ENCODE measurements at regions not wholly inside any gene's neighbourhood (a gene's known extent, or its start where the extent isn't known, plus 50 kb on each side); places are given as distances from the start of the nearest gene placed in this dataset.
A peak's percentile ranks its signal among the peaks of the same experiment; 100 is the strongest.

DNA sequence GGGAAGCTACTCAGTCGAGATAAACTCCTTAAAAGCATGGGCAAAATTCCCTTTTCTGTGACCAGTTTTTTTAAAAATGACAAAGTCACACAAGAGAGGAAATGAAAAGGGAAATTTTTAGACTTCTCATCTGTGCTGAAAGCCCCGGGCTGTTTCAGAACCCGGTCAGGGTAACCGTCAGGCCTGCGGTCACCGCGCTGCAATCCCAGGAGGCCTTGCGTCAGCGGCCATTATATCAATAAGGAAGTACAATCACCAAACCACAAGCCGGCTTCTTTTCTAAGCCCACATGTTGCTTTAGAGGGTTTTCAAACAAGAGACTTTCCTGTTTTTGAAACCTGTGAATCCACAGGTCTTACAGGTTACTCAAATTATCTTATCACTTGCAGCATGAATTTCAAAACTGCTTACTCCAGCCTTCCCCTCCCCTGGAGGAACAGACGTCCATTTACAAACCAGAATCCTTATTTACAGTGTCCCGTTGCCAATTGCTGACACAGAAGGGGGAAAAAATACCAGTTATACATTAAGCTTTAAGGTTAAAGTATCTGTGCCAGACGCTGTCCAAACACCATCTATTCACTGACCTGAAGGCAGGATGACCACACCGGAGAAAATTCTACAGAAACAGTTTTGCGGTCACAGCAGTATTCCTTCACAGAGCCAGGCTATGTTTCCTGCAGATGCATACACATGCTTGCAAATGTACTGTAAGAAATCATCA, 165.3 kb downstream of the TOMM20 start (continued):
- TF ChIP-seq SRF (CRISPR knock-in tag; IDR thresholded peaks at IDR 0.05) (no peak), ZNF165 (CRISPR knock-in tag; IDR thresholded peaks at IDR 0.05; ENCODE audit: borderline replicate concordance) (peak; percentile 74; the same call in 1 of the 2 replicates), CHD4 (IDR thresholded peaks at IDR 0.05; ENCODE audit: insufficient read depth, insufficient replicate concordance, low read depth, low read length, poor library complexity, severe bottlenecking) (no peak), NFRKB (IDR thresholded peaks at IDR 0.05; ENCODE audit: low read depth) (peak; percentile 85), ZNF551 (CRISPR knock-in tag; IDR thresholded peaks at IDR 0.05) (no peak), ZNF583 (CRISPR knock-in tag; IDR thresholded peaks at IDR 0.05) (peak; percentile 96), ZNF77 (CRISPR knock-in tag; IDR thresholded peaks at IDR 0.05) (no peak), MCM7 (IDR thresholded peaks at IDR 0.05) (no peak), TCF7 (IDR thresholded peaks at IDR 0.05; ENCODE audit: borderline replicate concordance) (no peak), ZFX (CRISPR knock-in tag; IDR thresholded peaks at IDR 0.05) (peak; percentile 81), ZNF445 (CRISPR knock-in tag; IDR thresholded peaks at IDR 0.05; ENCODE audit: low read depth) (peak; percentile 39), MTA1 (IDR thresholded peaks at IDR 0.05; ENCODE audit: borderline replicate concordance) (peak; percentile 12; the same call in 1 of the 2 replicates), ZKSCAN1 (IDR thresholded peaks at IDR 0.05; ENCODE audit: low read depth, low read length) (no peak), SMARCC2 (IDR thresholded peaks at IDR 0.05; ENCODE audit: low read depth) (no peak), FUS (optimal IDR thresholded peaks at IDR 0.05; ENCODE audit: low read depth, low read length) (no peak), GTF2E2 (tag; IDR thresholded peaks at IDR 0.05) (peak; percentile 92), TOE1 (IDR thresholded peaks at IDR 0.05; ENCODE audit: borderline replicate concordance) (no peak; the same call in 1 of the 2 replicates), TOE1 (CRISPR knock-in tag; IDR thresholded peaks at IDR 0.05; ENCODE audit: borderline replicate concordance, low read depth) (no peak), ERF (CRISPR knock-in tag; IDR thresholded peaks at IDR 0.05) (peak; percentile 87), NR2F6 (CRISPR knock-in tag; IDR thresholded peaks at IDR 0.05) (no peak)
- TF ChIP-seq, protein P1, sequence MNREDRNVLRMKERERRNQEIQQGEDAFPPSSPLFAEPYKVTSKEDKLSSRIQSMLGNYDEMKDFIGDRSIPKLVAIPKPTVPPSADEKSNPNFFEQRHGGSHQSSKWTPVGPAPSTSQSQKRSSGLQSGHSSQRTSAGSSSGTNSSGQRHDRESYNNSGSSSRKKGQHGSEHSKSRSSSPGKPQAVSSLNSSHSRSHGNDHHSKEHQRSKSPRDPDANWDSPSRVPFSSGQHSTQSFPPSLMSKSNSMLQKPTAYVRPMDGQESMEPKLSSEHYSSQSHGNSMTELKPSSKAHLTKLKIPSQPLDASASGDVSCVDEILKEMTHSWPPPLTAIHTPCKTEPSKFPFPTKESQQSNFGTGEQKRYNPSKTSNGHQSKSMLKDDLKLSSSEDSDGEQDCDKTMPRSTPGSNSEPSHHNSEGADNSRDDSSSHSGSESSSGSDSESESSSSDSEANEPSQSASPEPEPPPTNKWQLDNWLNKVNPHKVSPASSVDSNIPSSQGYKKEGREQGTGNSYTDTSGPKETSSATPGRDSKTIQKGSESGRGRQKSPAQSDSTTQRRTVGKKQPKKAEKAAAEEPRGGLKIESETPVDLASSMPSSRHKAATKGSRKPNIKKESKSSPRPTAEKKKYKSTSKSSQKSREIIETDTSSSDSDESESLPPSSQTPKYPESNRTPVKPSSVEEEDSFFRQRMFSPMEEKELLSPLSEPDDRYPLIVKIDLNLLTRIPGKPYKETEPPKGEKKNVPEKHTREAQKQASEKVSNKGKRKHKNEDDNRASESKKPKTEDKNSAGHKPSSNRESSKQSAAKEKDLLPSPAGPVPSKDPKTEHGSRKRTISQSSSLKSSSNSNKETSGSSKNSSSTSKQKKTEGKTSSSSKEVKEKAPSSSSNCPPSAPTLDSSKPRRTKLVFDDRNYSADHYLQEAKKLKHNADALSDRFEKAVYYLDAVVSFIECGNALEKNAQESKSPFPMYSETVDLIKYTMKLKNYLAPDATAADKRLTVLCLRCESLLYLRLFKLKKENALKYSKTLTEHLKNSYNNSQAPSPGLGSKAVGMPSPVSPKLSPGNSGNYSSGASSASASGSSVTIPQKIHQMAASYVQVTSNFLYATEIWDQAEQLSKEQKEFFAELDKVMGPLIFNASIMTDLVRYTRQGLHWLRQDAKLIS (CRISPR knock-in tag; IDR thresholded peaks at IDR 0.05), result no peak; the same call in 1 of the 2 replicates
- TF ChIP-seq, protein P2, sequence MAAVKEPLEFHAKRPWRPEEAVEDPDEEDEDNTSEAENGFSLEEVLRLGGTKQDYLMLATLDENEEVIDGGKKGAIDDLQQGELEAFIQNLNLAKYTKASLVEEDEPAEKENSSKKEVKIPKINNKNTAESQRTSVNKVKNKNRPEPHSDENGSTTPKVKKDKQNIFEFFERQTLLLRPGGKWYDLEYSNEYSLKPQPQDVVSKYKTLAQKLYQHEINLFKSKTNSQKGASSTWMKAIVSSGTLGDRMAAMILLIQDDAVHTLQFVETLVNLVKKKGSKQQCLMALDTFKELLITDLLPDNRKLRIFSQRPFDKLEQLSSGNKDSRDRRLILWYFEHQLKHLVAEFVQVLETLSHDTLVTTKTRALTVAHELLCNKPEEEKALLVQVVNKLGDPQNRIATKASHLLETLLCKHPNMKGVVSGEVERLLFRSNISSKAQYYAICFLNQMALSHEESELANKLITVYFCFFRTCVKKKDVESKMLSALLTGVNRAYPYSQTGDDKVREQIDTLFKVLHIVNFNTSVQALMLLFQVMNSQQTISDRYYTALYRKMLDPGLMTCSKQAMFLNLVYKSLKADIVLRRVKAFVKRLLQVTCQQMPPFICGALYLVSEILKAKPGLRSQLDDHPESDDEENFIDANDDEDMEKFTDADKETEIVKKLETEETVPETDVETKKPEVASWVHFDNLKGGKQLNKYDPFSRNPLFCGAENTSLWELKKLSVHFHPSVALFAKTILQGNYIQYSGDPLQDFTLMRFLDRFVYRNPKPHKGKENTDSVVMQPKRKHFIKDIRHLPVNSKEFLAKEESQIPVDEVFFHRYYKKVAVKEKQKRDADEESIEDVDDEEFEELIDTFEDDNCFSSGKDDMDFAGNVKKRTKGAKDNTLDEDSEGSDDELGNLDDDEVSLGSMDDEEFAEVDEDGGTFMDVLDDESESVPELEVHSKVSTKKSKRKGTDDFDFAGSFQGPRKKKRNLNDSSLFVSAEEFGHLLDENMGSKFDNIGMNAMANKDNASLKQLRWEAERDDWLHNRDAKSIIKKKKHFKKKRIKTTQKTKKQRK (IDR thresholded peaks at IDR 0.05; ENCODE audit: borderline replicate concordance, low read depth, low read length), result no peak

All from K562 (cell line).